ENCODE measurements at regions not wholly inside any gene's neighbourhood (a gene's known extent, or its start where the extent isn't known, plus 50 kb on each side); places are given as distances from the start of the nearest gene placed in this dataset.
A peak's percentile ranks its signal among the peaks of the same experiment; 100 is the strongest.
"Not testable (repeated sequence)": the region's sequence is repeated elsewhere in the genome, so short reads cannot be mapped to it uniquely, and the experiment has no call there.

GRCh38 chr10:124164264-124164663 is 70.9 kb upstream of the CHST15 start:
- no peak for DNase-seq (ENCODE audit: low spot score)

- DNase-seq (ENCODE audit: low spot score), result no peak
Measured at GRCh38 chr10:124162774-124163354, 69.5 kb upstream of the CHST15 start.

GRCh38 chr10:124162136-124162535 is 68.7 kb upstream of the CHST15 start:
- DNase-seq (ENCODE audit: low spot score), result no peak

- no peak for DNase-seq (ENCODE audit: low spot score)
Measured at GRCh38 chr10:124161601-124162000, 68.2 kb upstream of the CHST15 start.

- no peak for DNase-seq (ENCODE audit: low spot score)
Measured at GRCh38 chr10:124160943-124161582, 67.7 kb upstream of the CHST15 start.

GRCh38 chr10:124160176-124160575 is 66.8 kb upstream of the CHST15 start:
- DNase-seq (ENCODE audit: low spot score), result no peak

- DNase-seq (ENCODE audit: low spot score), result no peak
Measured at GRCh38 chr10:124159153-124159552, 65.8 kb upstream of the CHST15 start.

GRCh38 chr10:124158592-124158991 is 65.2 kb upstream of the CHST15 start:
- no peak for DNase-seq (ENCODE audit: low spot score)

- DNase-seq (ENCODE audit: low spot score), result no peak
Measured at GRCh38 chr10:124157271-124157681, 63.9 kb upstream of the CHST15 start.

- DNase-seq (ENCODE audit: low spot score), result no peak
Measured at GRCh38 chr10:124156524-124157260, 63.3 kb upstream of the CHST15 start.

- no peak for DNase-seq (ENCODE audit: low spot score)
Measured at GRCh38 chr10:124155781-124156435, 62.5 kb upstream of the CHST15 start.

GRCh38 chr10:124153023-124153826 is 59.8 kb upstream of the CHST15 start:
- peak; percentile 40 for DNase-seq (ENCODE audit: low spot score)

GRCh38 chr10:124152139-124153022 is 59.0 kb upstream of the CHST15 start:
- peak; percentile 52 for DNase-seq (ENCODE audit: low spot score)

GRCh38 chr10:124151466-124152095 is 58.2 kb upstream of the CHST15 start:
- no peak for DNase-seq (ENCODE audit: low spot score)

GRCh38 chr10:124150807-124151417 is 57.5 kb upstream of the CHST15 start:
- no peak for DNase-seq (ENCODE audit: low spot score)

- DNase-seq (ENCODE audit: low spot score), result no peak
Measured at GRCh38 chr10:124150189-124150806, 56.9 kb upstream of the CHST15 start.

- DNase-seq (ENCODE audit: low spot score), result no peak
Measured at GRCh38 chr10:124149189-124150042, 56.0 kb upstream of the CHST15 start.

- DNase-seq (ENCODE audit: low spot score), result not testable (repeated sequence)
Measured at GRCh38 chr10:124148509-124149188, 55.3 kb upstream of the CHST15 start.
